GM21526 (cell line): ENCODE measurements at regions not wholly inside any gene's neighbourhood (a gene's known extent, or its start where the extent isn't known, plus 50 kb on each side); places are given as distances from the start of the nearest gene placed in this dataset.

Experiments used
- ATAC-seq: cut with Tn5 transposase; IDR thresholded peaks from one replicate; pipeline ENCODE4 v1.9.1; 2021; ENCODE audit warnings: moderate library complexity; ENCODE audit not compliant: unreplicated experiment, low FRiP score

DNA sequence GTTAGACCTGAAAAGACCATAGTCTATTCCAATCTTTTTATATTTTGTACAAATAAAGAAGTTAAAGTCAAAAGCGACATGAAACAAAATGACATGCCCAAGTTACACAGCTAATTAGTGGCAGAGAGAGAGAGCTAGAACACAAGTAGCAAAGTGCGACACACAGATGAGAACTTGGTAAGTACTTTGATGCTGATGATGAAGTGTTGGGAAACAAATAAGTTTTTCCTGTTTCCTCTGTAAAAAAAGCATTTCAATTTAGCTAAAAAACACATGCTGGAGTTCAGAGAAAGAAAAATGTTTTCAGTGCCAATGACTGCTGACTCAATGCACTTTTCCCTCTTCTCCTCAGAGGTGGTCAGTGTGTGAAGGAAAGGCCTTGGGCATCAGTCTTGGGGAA is 226.9 kb downstream of the PAX3 start:
- no peak for ATAC-seq

GRCh38 chr2:222064286-222064685 is 234.5 kb downstream of the PAX3 start:
- no peak for ATAC-seq

DNA sequence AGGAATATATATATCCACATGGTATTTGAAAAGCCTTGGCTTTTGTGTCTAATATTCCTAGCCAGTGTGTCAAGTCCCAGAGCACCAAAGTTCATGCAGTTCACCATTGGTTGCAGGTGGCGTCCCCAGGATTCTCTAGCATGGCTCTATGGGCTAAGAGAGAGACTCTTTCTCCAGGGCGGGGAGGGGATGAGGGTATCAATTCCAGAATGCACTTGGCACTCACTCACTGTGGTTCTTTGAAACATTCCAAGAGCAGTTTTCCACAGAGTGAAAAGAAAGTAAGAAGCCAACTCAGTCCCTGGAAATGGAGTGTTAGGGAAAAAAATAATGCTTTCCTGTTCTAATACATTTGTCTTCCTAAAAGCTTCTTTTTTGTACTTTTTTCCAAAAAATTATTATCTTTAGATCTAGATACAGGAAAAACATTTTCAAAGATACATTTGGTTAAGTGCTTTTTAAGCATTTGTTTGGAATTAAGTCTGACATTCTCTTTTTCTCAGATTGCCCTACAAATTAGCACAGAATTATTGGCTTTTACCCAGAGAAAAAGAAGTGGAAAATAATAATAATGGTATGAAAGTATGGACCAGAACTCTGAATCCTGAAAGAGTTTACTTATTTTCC is 239.9 kb downstream of the PAX3 start:
- no peak for ATAC-seq

DNA sequence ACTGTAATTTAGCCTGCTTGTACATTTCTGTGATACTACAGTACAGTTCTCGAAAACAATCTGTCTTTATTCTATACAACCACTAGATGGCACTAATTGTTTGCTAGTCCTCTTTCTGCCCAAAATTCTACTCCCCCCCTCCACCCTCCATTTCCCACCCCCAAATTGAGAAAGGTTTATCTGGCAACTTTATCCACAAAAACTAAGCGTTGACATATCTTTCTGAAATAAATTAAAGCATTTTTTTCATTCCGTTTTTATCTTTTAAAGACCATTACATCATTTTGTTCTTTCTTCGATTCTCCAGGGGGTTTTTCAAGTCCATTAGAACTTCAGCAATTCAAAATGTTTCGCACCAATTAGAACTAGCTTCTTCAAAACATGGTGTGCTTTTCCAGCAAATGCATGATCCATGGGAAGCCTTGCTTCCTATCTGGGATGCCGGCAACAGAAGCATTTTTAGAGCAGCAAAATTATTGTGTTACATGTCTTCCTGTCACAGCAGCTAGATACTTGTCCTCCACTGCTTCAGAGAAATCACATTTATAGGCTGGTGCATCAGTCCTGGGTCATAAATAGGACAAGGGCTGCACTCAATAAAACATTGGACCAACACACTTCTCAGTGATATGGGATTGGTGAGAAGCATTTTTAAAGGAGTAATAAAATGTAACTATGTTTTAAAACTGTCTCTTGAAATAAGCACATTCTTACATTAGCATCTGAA is 241.3 kb downstream of the PAX3 start:
- no peak for ATAC-seq

DNA sequence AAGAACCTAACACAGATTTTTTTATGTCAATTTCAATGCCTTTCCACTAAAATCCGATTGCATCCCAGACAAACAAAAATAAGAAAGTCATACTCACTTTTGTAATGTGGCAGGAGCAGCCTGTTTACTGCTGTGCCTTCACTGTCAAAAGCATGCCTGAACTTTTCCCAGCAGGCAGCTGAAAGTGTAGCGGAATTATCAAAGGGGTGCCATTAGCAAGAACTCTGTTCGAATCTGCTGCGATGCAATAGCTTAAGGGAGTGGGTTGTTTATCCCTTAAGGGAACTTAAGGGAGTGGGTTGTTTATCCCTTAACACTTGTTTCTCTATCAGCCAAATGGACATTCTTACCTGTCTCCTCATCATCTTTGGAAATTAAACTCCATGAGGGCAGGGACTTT is 243.5 kb downstream of the PAX3 start:
- ATAC-seq: no peak

- ATAC-seq: no peak
Measured at GRCh38 chr2:222054813-222055212, 244.0 kb downstream of the PAX3 start.

DNA sequence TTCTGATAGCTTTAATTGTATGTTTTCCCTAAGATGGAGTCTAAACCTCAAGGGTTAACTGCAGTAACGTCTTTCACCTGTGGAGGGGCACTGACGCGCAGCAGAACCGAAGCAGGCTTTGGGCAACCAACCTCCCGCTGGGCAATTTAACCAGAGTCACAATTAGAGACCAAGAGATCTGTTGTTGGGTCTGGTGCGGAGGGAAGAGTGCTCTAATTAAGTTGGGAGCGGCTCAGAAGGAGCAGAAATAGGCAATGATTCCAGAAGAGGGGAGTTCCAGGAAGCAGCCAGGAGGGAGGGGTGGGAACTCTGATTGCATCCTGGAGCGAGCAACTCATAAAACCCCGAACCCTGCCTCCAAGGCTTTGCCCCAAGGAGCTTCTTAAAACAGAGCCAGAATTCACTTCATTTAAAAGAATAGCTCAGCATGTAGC is 245.8 kb downstream of the PAX3 start:
- peak; percentile 65 for ATAC-seq

DNA sequence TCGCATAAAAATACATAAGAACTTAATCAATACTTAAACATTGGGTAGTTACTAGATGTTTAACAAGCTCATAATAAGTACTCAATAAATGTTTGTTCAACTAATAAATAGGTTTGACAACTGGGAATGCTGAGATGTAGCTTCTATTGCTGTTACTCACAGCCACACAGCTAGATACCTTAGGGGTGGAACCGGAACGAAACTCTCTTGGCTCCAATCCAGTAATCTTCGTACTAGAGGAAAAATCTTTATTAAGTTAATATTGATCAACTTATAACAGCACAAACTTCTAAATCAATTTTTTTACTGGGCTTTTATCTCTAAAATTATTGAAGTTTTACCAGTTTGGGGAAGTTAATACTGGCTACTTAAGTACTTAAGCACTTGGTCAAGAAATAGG is 247.8 kb downstream of the PAX3 start:
- no peak for ATAC-seq

DNA sequence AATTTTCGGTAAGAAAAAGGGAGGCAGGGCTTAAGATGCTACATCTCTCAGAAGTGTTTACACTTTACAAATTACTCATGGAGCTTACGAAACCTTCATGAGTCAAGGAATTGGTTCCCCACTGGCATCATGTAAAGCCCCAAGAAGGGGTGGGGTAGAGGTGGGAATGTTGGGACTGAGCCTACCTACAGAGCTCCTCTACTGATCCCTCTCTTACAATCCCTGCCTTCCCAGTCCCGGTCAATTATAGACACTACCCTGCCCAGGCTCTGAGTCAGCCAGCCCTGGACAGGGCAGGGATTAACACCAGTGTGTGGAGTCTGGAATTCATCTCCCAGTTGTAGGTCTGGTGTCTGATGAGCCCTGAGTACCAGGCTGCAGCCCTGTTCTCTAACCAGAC is 248.9 kb downstream of the PAX3 start:
- ATAC-seq: no peak

GRCh38 chr2:222043897-222044296 is 254.9 kb downstream of the PAX3 start:
- no peak for ATAC-seq

DNA sequence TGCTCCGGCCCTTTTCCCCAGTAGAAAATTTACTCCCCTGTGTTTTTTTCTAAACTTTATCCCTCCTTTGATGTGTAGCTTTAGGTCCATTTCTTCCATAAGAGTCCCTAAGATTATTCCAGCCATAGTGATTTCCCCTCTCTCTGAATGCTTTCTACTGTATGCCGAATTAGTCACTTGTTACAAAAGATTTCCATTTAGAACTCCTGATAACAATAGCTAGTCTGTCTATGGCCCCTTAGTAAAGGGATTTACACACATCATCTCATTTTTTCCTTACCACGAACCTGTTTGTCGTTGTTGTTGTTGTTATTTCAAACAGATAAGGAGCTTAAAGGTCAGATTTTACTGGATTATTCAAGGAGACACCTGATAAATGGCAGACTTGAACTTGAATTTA is 256.1 kb downstream of the PAX3 start:
- ATAC-seq: no peak

DNA sequence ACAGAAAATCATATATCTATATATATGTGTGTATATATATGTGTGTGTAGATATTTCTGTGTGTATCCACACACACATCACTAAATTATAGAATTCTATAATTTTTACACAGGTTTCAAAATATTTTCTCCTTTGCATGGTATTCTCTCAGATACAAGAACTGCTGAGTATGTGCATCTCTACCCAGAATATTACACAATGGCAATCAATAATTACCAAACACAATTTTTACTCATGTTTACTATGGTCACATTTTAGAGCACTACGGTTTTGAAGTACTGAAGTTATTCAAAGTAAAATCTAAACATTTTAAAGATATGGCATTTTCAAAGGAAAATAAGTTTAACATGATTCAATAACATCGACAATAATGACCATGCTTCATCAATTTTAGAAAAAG is 258.5 kb downstream of the PAX3 start:
- ATAC-seq: no peak

DNA sequence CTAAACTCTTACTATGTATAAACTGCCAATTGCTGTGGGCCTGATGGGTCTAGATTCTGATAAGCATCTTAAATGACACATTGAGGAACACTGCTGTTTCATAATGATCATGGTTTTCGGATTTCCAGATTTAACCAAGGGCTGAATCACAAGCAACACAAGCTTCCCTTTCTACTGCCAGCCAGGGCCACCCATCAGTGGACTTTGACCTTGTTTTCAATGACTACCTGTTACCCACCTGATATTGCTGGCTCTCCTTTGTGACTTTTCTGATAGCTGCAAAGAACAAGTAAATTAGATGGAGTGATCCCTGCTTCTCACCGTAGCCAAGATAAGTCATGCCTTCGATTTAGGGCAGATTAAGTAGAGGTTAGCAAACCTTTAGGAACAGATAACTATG is 259.0 kb downstream of the PAX3 start:
- no peak for ATAC-seq

GRCh38 chr2:222038067-222038802 is 260.6 kb downstream of the PAX3 start:
- no peak for ATAC-seq

DNA sequence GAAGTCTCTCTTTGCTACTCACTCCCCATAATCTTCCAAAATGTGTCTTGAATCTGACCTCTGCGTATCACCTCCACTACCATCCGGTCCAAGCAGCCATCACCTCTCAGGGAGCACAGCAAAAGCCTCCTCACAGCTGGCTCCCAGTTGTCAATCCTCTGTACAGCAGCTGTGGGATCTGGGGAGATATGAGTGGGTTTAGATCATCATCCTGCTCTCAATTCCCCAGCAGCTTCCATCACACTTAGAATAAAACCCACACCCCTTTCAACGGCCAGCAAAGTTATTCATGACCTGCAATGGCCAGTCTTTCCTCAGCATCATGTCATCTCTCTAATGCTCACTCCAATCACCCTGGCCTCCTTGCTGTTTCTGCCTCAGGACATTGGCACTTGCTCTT is 261.6 kb downstream of the PAX3 start:
- no peak for ATAC-seq

DNA sequence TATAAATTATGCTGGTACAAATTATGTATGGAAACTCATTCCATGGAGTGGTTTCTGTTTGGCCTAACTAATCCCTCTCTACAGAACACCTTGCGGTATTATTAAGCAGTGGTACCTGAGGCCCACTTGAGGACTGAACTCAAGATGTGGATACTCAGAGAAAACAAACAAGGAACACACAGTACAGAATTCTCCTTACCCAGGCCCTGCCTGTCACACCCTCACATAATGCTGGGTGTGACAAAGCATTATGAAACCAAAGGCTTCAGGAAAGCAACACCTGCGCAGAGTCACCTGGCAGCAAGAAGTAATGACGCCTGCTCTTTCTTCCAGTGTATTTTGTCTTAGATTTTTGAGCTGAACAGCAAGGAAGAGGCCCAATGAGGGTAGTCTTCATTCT is 264.7 kb downstream of the PAX3 start:
- no peak for ATAC-seq

DNA sequence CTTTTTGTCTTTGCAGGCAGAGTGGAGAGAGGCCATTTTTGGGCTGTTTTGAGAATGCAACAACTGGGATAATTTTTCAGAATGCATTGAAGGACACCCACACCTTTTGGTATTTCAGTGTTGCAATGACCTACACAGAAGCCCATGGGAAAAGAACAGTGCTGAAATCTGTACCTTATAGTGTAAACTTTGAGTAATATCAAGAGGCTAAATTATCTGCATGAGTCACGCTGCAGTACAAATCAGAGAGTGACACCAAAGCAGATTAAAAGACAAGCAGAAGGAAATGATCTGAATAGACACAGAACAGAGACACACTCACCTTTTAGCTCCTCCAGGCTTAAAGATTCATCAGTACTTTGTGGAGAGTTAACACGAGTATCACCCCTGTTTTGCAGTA is 265.3 kb downstream of the PAX3 start:
- no peak for ATAC-seq

DNA sequence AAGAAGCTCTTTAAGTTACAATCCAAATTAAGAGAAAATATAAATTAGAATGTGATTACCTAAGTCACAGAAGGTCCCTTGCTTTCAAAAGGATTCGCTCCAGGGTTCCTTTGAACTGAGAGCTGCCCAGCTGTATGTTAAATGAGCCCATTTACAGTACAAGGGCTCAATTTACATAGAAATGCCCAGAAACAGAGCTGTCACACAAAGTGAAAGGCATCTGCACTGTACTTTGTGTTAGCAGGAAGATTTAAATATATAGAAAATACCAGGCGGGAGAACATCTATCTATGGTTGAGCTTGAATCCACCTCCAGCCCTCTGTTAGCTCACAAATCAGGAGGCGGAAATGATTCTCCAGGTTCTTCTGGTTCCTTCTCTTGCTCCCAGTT is 272.9 kb downstream of the PAX3 start:
- ATAC-seq: no peak

DNA sequence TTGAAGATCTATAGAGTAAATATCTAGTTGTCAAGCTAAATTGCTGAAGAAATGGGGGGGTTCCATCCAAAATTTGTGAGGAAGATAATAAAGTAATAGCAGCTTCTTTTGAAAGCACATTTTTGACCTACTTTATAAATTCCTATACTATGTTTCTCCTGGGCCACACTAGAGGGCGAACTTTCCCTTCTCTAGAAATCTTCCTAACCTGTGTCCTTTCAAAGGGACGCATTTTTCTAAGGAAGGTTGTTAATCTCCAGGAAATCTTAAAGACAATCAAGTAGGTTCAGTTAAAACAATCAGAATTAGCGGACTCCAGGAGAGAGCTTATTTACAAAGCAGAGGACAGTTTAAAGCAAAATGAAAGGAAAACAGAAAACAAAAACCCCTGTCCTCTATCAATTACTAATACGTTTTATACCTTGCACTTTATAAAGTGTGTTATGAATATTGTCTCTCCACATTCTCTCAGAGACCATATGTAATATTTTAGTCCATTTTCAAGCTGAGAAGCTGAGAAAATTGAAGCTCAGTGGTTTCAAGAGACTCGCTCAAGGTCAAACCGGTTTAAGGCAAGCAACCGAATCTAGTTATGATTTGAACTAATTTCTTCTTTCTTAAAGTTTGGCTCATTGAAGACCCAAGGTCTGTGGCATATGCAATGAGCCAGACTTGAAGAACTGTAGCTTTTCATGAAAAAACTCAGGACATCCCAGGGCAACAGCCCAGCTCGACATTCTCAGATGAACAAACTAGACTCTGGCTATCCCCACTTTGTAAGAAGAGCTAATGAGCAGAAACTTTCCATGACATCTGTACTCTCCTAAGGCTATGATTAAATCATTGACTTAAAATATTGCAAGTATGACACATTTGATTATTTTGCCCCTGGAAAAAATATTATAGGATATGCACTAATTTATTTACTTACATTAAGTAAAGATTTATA is 273.6 kb downstream of the PAX3 start:
- ATAC-seq: no peak

DNA sequence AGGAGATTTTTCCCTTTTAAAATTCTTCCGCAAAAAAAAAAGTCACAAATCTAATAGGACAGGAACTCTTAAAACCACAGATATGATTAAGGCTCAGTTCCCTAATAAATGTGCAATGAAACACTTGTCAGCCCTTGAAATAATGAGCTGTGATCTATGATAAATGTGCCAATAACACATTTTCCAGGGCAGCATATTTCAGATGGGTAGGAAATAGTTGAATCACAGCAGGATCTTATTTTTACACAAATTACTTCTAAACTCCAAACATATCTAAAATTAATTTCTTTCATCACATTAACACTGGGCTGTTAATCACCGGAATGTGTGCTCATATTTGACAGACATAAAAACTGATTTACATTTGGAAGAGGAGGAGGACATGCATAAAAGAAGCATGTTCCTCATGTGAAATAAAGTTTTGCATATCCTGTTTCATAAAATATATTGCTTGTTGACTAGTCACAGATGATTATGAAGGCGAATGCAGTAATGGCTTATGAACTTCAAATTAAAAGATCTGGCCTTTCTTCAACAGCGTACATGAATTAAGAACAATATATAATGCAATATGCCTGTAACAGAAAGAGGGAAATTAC is 281.4 kb downstream of the PAX3 start:
- no peak for ATAC-seq
